ENCODE measurements at regions not wholly inside any gene's neighbourhood (a gene's known extent, or its start where the extent isn't known, plus 50 kb on each side); places are given as distances from the start of the nearest gene placed in this dataset.
"Not testable (repeated sequence)": the region's sequence is repeated elsewhere in the genome, so short reads cannot be mapped to it uniquely, and the experiment has no call there.

GRCh38 chr9:64130325-64130724 is 1154.7 kb downstream of the FOXD4L5 start:
- DNase-seq: not testable (repeated sequence)

GRCh38 chr9:64128572-64128971 is 1156.4 kb downstream of the FOXD4L5 start:
- DNase-seq: no peak

- DNase-seq: not testable (repeated sequence)
Measured at GRCh38 chr9:64121602-64122001, 1163.4 kb downstream of the FOXD4L5 start.

- DNase-seq: not testable (repeated sequence)
Measured at GRCh38 chr9:64117329-64117728, 1167.7 kb downstream of the FOXD4L5 start.

- not testable (repeated sequence) for DNase-seq
Measured at GRCh38 chr9:64107867-64108266, 1177.1 kb downstream of the FOXD4L5 start.

GRCh38 chr9:64107211-64107610 is 1177.8 kb downstream of the FOXD4L5 start:
- DNase-seq: not testable (repeated sequence)

GRCh38 chr9:64105193-64105592 is 1179.8 kb downstream of the FOXD4L5 start:
- DNase-seq: not testable (repeated sequence)

GRCh38 chr9:64101504-64101903 is 1183.5 kb downstream of the FOXD4L5 start:
- not testable (repeated sequence) for DNase-seq

GRCh38 chr9:64100571-64101155 is 1184.3 kb downstream of the FOXD4L5 start:
- not testable (repeated sequence) for DNase-seq

- DNase-seq: not testable (repeated sequence)
Measured at GRCh38 chr9:64085998-64086397, 1199.0 kb downstream of the FOXD4L5 start.

GRCh38 chr9:64071358-64072253 is 1213.4 kb downstream of the FOXD4L5 start:
- DNase-seq: not testable (repeated sequence)

- DNase-seq: not testable (repeated sequence)
Measured at GRCh38 chr9:64070611-64071357, 1214.2 kb downstream of the FOXD4L5 start.

GRCh38 chr9:64070083-64070482 is 1214.9 kb downstream of the FOXD4L5 start:
- not testable (repeated sequence) for DNase-seq

- DNase-seq: no peak
Measured at GRCh38 chr9:64066736-64067368, 1218.2 kb downstream of the FOXD4L5 start.

- no peak for DNase-seq
Measured at GRCh38 chr9:64061013-64061627, 1223.9 kb downstream of the FOXD4L5 start.

GRCh38 chr9:64058070-64058469 is 1226.9 kb downstream of the FOXD4L5 start:
- DNase-seq: not testable (repeated sequence)

- DNase-seq: no peak
Measured at GRCh38 chr9:64057553-64057952, 1227.5 kb downstream of the FOXD4L5 start.

- not testable (repeated sequence) for DNase-seq
Measured at GRCh38 chr9:64028925-64029324, 1256.1 kb downstream of the FOXD4L5 start.

- not testable (repeated sequence) for DNase-seq
Measured at GRCh38 chr9:64020696-64021491, 1264.1 kb downstream of the FOXD4L5 start.

- not testable (repeated sequence) for DNase-seq
Measured at GRCh38 chr9:64017666-64018065, 1267.3 kb downstream of the FOXD4L5 start.

- DNase-seq: peak; percentile 3
Measured at GRCh38 chr9:64016845-64017406, 1268.1 kb downstream of the FOXD4L5 start.
